H1 (cell line): ENCODE measurements at regions not wholly inside any gene's neighbourhood (a gene's known extent, or its start where the extent isn't known, plus 50 kb on each side); places are given as distances from the start of the nearest gene placed in this dataset.

Experiments used
- CTCF ChIA-PET: fragments of 300-600 bp; sonication (Branson Sonifier 250); formaldehyde crosslinking; loops from one replicate; lab custom pipeline; 2021; ENCODE audit not compliant: partially characterized antibody; lab: Charles Lee
- POLR2A ChIA-PET: fragments of 300-600 bp; sonication (Branson Sonifier 250); formaldehyde crosslinking; loops from one replicate; lab custom pipeline; 2021; ENCODE audit warnings: inconsistent platforms; ENCODE audit not compliant: partially characterized antibody; lab: Charles Lee
- DNase-seq, 2 experiments: peaks; one replicate each; pipeline versions ENCODE4 v3.0.0 to v3.0.0-alpha.2; 2010 to 2022; ENCODE audit warnings: low spot score in 2 of 2, low read depth in 1 of 2, mixed read lengths in 1 of 2
- FAIRE-seq: peaks from 2 replicates; lab custom pipeline; 2011; peaks lifted over from hg19 to GRCh38; lab: Jason Lieb, UNC
- H2AFZ ChIP-seq: 2 replicates; pipeline ENCODE4 v1.8.1; 2012; ENCODE audit warnings: low read length, inconsistent platforms
- H2AK5ac ChIP-seq: 2 replicates; pipeline ENCODE4 v1.6.1; 2013; ENCODE audit warnings: low read depth, low read length
- H2BK120ac ChIP-seq: replicated peaks from 2 replicates; pipeline ENCODE3; 2013; ENCODE audit warnings: low read depth, low read length, inconsistent platforms
- H2BK12ac ChIP-seq: 2 replicates; pipeline ENCODE4 v1.6.1; 2013; ENCODE audit warnings: low read depth, low read length
- H2BK15ac ChIP-seq: 2 replicates; pipeline ENCODE4 v1.6.1; 2013; ENCODE audit warnings: low read length
- H2BK20ac ChIP-seq: 2 replicates; pipeline ENCODE4 v1.6.1; 2013; ENCODE audit warnings: low read length
- H2BK5ac ChIP-seq: 2 replicates; pipeline ENCODE4 v1.6.1; 2013; ENCODE audit warnings: low read depth, low read length
- H3K14ac ChIP-seq: 2 replicates; pipeline ENCODE4 v1.6.1; 2013; ENCODE audit warnings: inconsistent platforms; ENCODE audit not compliant: insufficient read length
- H3K18ac ChIP-seq: 2 replicates; pipeline ENCODE4 v1.6.1; 2013; ENCODE audit warnings: low read length; ENCODE audit errors: extremely low read depth
- H3K23ac ChIP-seq: 2 replicates; pipeline ENCODE4 v1.6.1; 2013; ENCODE audit warnings: inconsistent platforms; ENCODE audit not compliant: insufficient read length
- H3K23me2 ChIP-seq: 2 replicates; pipeline ENCODE4 v1.6.1; 2013; ENCODE audit warnings: low read depth, low read length
- H3K27ac ChIP-seq: 2 replicates; pipeline ENCODE4 v1.6.1; 2011; ENCODE audit warnings: low read depth, low read length, inconsistent platforms
- H3K27me3 ChIP-seq, 4 experiments: replicated peaks in 1 of 4; 1 replicate in 1 of 4; 2 replicates in 3 of 4; pipeline versions ENCODE4 v1.6.1 to v1.8.1; 2011 to 2013; ENCODE audit warnings: low read length in 3 of 4, mild to moderate bottlenecking in 3 of 4, inconsistent platforms in 2 of 4, mixed read lengths in 2 of 4, moderate library complexity in 1 of 4; ENCODE audit not compliant: control insufficient read depth in 3 of 4, insufficient read depth in 3 of 4; ENCODE audit errors: extremely low read depth in 1 of 4
- H3K36me3 ChIP-seq, 4 experiments: 2 replicates each; pipeline versions ENCODE4 v1.6.1 to v1.8.1; 2011 to 2013; ENCODE audit warnings: mild to moderate bottlenecking in 4 of 4, low read length in 3 of 4, moderate library complexity in 2 of 4, control low read depth in 1 of 4, inconsistent platforms in 1 of 4; ENCODE audit not compliant: insufficient read depth in 4 of 4, control insufficient read depth in 2 of 4
- H3K4ac ChIP-seq: replicated peaks from 2 replicates; pipeline ENCODE3; 2013; ENCODE audit warnings: low read length, low read depth, mixed read lengths, inconsistent platforms; ENCODE audit not compliant: insufficient read length
- H3K4me1 ChIP-seq, 4 experiments: replicated peaks in 1 of 4; 1 replicate in 1 of 4; 2 replicates in 3 of 4; pipeline versions ENCODE4 v1.6.1 to v1.8.1; 2011 to 2013; ENCODE audit warnings: low read length in 3 of 4, inconsistent platforms in 2 of 4, mixed read lengths in 1 of 4; ENCODE audit not compliant: insufficient read depth in 4 of 4, control insufficient read depth in 3 of 4
- H3K4me2 ChIP-seq, 2 experiments: 2 replicates each; pipeline versions ENCODE4 v1.6.1 to v1.8.1; 2011 to 2013; ENCODE audit warnings: low read depth in 2 of 2, low read length in 2 of 2, control low read depth in 1 of 2, inconsistent platforms in 1 of 2, mild to moderate bottlenecking in 1 of 2; ENCODE audit not compliant: insufficient read depth in 1 of 2
- H3K4me3 ChIP-seq, 4 experiments: fragments of 200-600, 300-600 bp in 1 of 4; sonication (generic), shearing (Covaris generic), sonication (Bioruptor Twin) in 1 of 4; 2 replicates each; pipeline versions ENCODE4 v1.5.1 to v1.8.1; 2011 to 2016; ENCODE audit warnings: low read length in 4 of 4, low read depth in 3 of 4, control low read depth in 2 of 4, inconsistent platforms in 2 of 4, mild to moderate bottlenecking in 2 of 4, mixed read lengths in 1 of 4, moderate library complexity in 1 of 4; ENCODE audit not compliant: insufficient read depth in 2 of 4; ENCODE audit errors: extremely low read depth in 1 of 4
- H3K56ac ChIP-seq: replicated peaks from 2 replicates; pipeline ENCODE3; 2013; ENCODE audit warnings: low read depth, mild to moderate bottlenecking, mixed read lengths, low read length, inconsistent platforms; ENCODE audit not compliant: insufficient read length
- H3K79me1 ChIP-seq: 2 replicates; pipeline ENCODE4 v1.6.1; 2013; ENCODE audit warnings: low read depth, low read length, control low read depth
- H3K79me2 ChIP-seq, 2 experiments: 2 replicates each; pipeline versions ENCODE4 v1.6.1 to v1.8.1; 2012 to 2013; ENCODE audit warnings: low read length in 2 of 2, mild to moderate bottlenecking in 2 of 2, inconsistent platforms in 1 of 2; ENCODE audit not compliant: insufficient read depth in 2 of 2, control insufficient read depth in 1 of 2
- H3K9ac ChIP-seq, 4 experiments: replicated peaks in 1 of 4; 1 replicate in 1 of 4; 2 replicates in 3 of 4; pipeline versions ENCODE4 v1.6.1 to v1.8.1; 2011 to 2013; ENCODE audit warnings: low read depth in 3 of 4, low read length in 3 of 4, control low read depth in 2 of 4, mild to moderate bottlenecking in 2 of 4, moderate library complexity in 2 of 4, inconsistent platforms in 1 of 4; ENCODE audit errors: extremely low read depth in 1 of 4
- H3K9me3 ChIP-seq, 2 experiments: 2 replicates each; pipeline versions ENCODE4 v1.6.1 to v1.8.1; 2012 to 2013; ENCODE audit warnings: mild to moderate bottlenecking in 2 of 2, moderate library complexity in 2 of 2, control low read depth in 1 of 2, inconsistent platforms in 1 of 2, low read depth in 1 of 2, low read length in 1 of 2, mixed read lengths in 1 of 2; ENCODE audit not compliant: insufficient read depth in 2 of 2
- H4K20me1 ChIP-seq, 2 experiments: replicated peaks in 1 of 2; 2 replicates each; pipeline versions ENCODE3 to v1.8.1; 2011 to 2013; ENCODE audit warnings: inconsistent platforms in 2 of 2, low read length in 2 of 2, mild to moderate bottlenecking in 1 of 2; ENCODE audit not compliant: insufficient read depth in 2 of 2, control insufficient read depth in 1 of 2
- H4K5ac ChIP-seq: 2 replicates; pipeline ENCODE4 v1.6.1; 2013; ENCODE audit warnings: low read length, low read depth, mixed read lengths, inconsistent platforms; ENCODE audit not compliant: insufficient read length
- H4K8ac ChIP-seq: 2 replicates; pipeline ENCODE4 v1.8.0; 2013; ENCODE audit warnings: mild to moderate bottlenecking, moderate library complexity, low read length, inconsistent platforms; ENCODE audit not compliant: insufficient read depth; ENCODE audit errors: extremely low read depth
- H4K91ac ChIP-seq: replicated peaks from 2 replicates; pipeline ENCODE3; 2013; ENCODE audit warnings: low read length, mixed read lengths, inconsistent platforms; ENCODE audit not compliant: insufficient read length
- CHD2 ChIP-seq: IDR thresholded peaks from 2 replicates; pipeline ENCODE4 v1.6.1; 2012; ENCODE audit warnings: low read length, improper control_type of control experiment
- EP300 ChIP-seq, 2 experiments: IDR thresholded peaks; 1 replicate in 1 of 2; 2 replicates in 1 of 2; pipeline ENCODE4 v1.6.1; 2011 to 2012; ENCODE audit warnings: low read depth in 2 of 2, low read length in 2 of 2, mild to moderate bottlenecking in 2 of 2, borderline replicate concordance in 1 of 2, inconsistent platforms in 1 of 2, moderate library complexity in 1 of 2
- GABPA ChIP-seq: IDR thresholded peaks from 2 replicates; pipeline ENCODE4 v1.6.1; 2011; ENCODE audit warnings: mild to moderate bottlenecking, low read length, moderate library complexity, borderline replicate concordance; ENCODE audit not compliant: insufficient read depth
- GTF2F1 ChIP-seq: IDR thresholded peaks from 2 replicates; pipeline ENCODE4 v1.6.1; 2012; ENCODE audit warnings: low read depth, low read length, improper control_type of control experiment, borderline replicate concordance
- MAFK ChIP-seq: IDR thresholded peaks from 2 replicates; pipeline ENCODE4 v1.6.1; 2012; ENCODE audit warnings: low read depth, mild to moderate bottlenecking, improper control_type of control experiment, low read length
- POU5F1 ChIP-seq: IDR thresholded peaks from 2 replicates; pipeline ENCODE4 v1.6.1; 2011; ENCODE audit warnings: low read depth, mild to moderate bottlenecking, low read length, moderate library complexity
- SIRT6 ChIP-seq: IDR thresholded peaks from one replicate; pipeline ENCODE4 v1.7.1; 2012; ENCODE audit warnings: low read length, inconsistent platforms
- SIX5 ChIP-seq: IDR thresholded peaks from 2 replicates; pipeline ENCODE4 v1.6.1; 2011; ENCODE audit warnings: mild to moderate bottlenecking, low read depth, low read length
- SUZ12 ChIP-seq: fragments of 200-600 bp; sonication (generic); IDR thresholded peaks from 2 replicates; pipeline ENCODE4 v1.6.1; 2012; ENCODE audit warnings: mild to moderate bottlenecking, inconsistent platforms, low read length, moderate library complexity, mixed read lengths
- TAF7 ChIP-seq: optimal IDR thresholded peaks from 2 replicates; pipeline ENCODE3; 2011; ENCODE audit warnings: low read depth, mild to moderate bottlenecking, inconsistent platforms, low read length, moderate library complexity, borderline replicate concordance
- TCF12 ChIP-seq: IDR thresholded peaks from 2 replicates; pipeline ENCODE4 v1.6.1; 2011; ENCODE audit warnings: low read depth, mild to moderate bottlenecking, low read length
- ZNF274 ChIP-seq: IDR thresholded peaks from 2 replicates; pipeline ENCODE4 v1.7.0; 2012; ENCODE audit warnings: low read length, borderline replicate concordance; ENCODE audit errors: extremely low read depth
- WGBS, 2 experiments: shearing (Covaris generic) in 1 of 2; methylation state at CpG; one replicate each; pipeline versions ENCODE4 v1.1.6 to v1.1.7; 2013 to 2015; ENCODE audit warnings: low lambda C conversion rate in 2 of 2, mixed read lengths in 2 of 2, inconsistent platforms in 1 of 2, low coverage in 1 of 2, missing lambda C conversion rate in 1 of 2; ENCODE audit not compliant: insufficient replicate concordance in 2 of 2, insufficient coverage in 1 of 2, insufficient read length in 1 of 2; ENCODE audit errors: extremely low coverage in 1 of 2, missing lambda C conversion rate in 1 of 2; 5-methylcytosine and 5-hydroxymethylcytosine counted together
- TF ChIP-seq, protein P1 (sequence below): IDR thresholded peaks from 2 replicates; pipeline ENCODE4 v1.6.1; 2012; ENCODE audit warnings: low read length, inconsistent platforms

DNA sequence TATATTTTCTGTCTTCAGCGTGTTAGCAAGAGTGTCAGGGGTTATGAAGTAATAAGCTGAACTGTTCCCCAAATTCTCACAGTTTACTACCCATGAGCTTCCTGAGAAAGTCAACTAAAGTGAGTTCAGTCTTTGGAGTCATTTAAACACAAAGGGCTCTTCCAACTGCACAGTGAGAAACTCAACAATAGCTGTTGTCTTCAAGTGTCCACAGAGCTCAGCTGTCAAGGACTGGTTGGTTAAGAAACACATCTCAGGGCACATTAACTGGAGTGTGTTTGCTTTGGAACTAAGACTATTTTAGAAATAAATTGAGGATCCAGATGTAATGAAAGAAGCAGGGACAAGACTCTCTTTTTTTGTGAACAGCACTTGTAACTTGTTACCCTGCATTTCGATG lies 241.4 kb upstream of the SOX4 start:
- ChIA-PET POLR2A (interaction anchor here (0.6 to 1.2 kb wide), 2 partner anchors 17 to 450 kb away, joined by 3 read pairs; no protein-coding TSS in a partner anchor), CTCF (no interaction called here)
- no peak overlapping the region for H3K56ac ChIP-seq
- H3K79me1 ChIP-seq: no peaks in the 10 kb centered on the region
- H4K20me1 ChIP-seq: no peaks in the 10 kb centered on the region
- H3K23ac ChIP-seq: no peak overlapping the region
- no peak overlapping the region for H2BK120ac ChIP-seq
- H2BK5ac ChIP-seq: no peak overlapping the region
- 90% methylated on average over 2 of the region's 2 CpGs; no CpG with 5 or more reads in 1 of the 2 experiments for WGBS, 2 experiments
- H4K8ac ChIP-seq: no peak overlapping the region
- DNase-seq (no peak), FAIRE-seq (no peak)
- peak overlapping the region; percentile 20; the same call in 1 of the 2 replicates for H2AFZ ChIP-seq
- no peaks in the 10 kb centered on the region for H3K27me3 ChIP-seq
- H2AK5ac ChIP-seq: no peak overlapping the region
- H3K4me1 ChIP-seq: peaks cover 0 to 5% (median 2%) of the 10 kb centered on the region in 4 experiments; a peak in 5 of 7 replicates
- no peak overlapping the region for H2BK20ac ChIP-seq
- no peak overlapping the region for H3K14ac ChIP-seq
- no peaks in the 10 kb centered on the region for H3K23me2 ChIP-seq
- H3K36me3 ChIP-seq: no peaks in the 10 kb centered on the region
- no peak overlapping the region for H3K4me2 ChIP-seq
- no peak overlapping the region for H3K9ac ChIP-seq
- no peaks in the 10 kb centered on the region for H3K79me2 ChIP-seq
- H2BK15ac ChIP-seq: no peak overlapping the region
- no peak overlapping the region for H2BK12ac ChIP-seq
- no peak overlapping the region for H4K91ac ChIP-seq
- no peak overlapping the region for H3K18ac ChIP-seq
- H4K5ac ChIP-seq: no peak overlapping the region
- no peak overlapping the region for H3K4ac ChIP-seq
- no peak overlapping the region for H3K27ac ChIP-seq
- no peaks in the 10 kb centered on the region for H3K9me3 ChIP-seq
- H3K4me3 ChIP-seq: no peak overlapping the region
- TF ChIP-seq GABPA (no peak), GTF2F1 (no peak), CHD2 (no peak), EP300 (IDR thresholded peaks at IDR 0.05; ENCODE audit: borderline replicate concordance in 1 of 2, low read depth in 2 of 2, low read length in 2 of 2) (no peak), SUZ12 (no peak), POU5F1 (no peak), SIX5 (no peak), MAFK (no peak), SIRT6 (no peak), ZNF274 (no peak), TAF7 (no peak), TCF12 (no peak)
- TF ChIP-seq, protein P1, sequence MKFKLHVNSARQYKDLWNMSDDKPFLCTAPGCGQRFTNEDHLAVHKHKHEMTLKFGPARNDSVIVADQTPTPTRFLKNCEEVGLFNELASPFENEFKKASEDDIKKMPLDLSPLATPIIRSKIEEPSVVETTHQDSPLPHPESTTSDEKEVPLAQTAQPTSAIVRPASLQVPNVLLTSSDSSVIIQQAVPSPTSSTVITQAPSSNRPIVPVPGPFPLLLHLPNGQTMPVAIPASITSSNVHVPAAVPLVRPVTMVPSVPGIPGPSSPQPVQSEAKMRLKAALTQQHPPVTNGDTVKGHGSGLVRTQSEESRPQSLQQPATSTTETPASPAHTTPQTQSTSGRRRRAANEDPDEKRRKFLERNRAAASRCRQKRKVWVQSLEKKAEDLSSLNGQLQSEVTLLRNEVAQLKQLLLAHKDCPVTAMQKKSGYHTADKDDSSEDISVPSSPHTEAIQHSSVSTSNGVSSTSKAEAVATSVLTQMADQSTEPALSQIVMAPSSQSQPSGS: no peak
